NT2/D1 (cell line): ENCODE measurements at regions not wholly inside any gene's neighbourhood (a gene's known extent, or its start where the extent isn't known, plus 50 kb on each side); places are given as distances from the start of the nearest gene placed in this dataset.

Experiments used
- SUZ12 ChIP-seq: IDR thresholded peaks from 2 replicates; pipeline ENCODE4 v1.6.1; 2011; ENCODE audit not compliant: insufficient read length, insufficient read depth; ENCODE audit errors: extremely low read depth
- ZNF274 ChIP-seq: IDR thresholded peaks from 2 replicates; pipeline ENCODE4 v1.6.1; 2011; ENCODE audit warnings: mild to moderate bottlenecking, low read depth, low read length

GRCh38 chr5:144864118-144864517 lies 693.4 kb downstream of the KCTD16 start:
- no peak for TF ChIP-seq ZNF274
- no peak for TF ChIP-seq SUZ12
